ENCODE measurements at regions not wholly inside any gene's neighbourhood (a gene's known extent, or its start where the extent isn't known, plus 50 kb on each side); places are given as distances from the start of the nearest gene placed in this dataset.
"Not testable (repeated sequence)": the region's sequence is repeated elsewhere in the genome, so short reads cannot be mapped to it uniquely, and the experiment has no call there.

DNA sequence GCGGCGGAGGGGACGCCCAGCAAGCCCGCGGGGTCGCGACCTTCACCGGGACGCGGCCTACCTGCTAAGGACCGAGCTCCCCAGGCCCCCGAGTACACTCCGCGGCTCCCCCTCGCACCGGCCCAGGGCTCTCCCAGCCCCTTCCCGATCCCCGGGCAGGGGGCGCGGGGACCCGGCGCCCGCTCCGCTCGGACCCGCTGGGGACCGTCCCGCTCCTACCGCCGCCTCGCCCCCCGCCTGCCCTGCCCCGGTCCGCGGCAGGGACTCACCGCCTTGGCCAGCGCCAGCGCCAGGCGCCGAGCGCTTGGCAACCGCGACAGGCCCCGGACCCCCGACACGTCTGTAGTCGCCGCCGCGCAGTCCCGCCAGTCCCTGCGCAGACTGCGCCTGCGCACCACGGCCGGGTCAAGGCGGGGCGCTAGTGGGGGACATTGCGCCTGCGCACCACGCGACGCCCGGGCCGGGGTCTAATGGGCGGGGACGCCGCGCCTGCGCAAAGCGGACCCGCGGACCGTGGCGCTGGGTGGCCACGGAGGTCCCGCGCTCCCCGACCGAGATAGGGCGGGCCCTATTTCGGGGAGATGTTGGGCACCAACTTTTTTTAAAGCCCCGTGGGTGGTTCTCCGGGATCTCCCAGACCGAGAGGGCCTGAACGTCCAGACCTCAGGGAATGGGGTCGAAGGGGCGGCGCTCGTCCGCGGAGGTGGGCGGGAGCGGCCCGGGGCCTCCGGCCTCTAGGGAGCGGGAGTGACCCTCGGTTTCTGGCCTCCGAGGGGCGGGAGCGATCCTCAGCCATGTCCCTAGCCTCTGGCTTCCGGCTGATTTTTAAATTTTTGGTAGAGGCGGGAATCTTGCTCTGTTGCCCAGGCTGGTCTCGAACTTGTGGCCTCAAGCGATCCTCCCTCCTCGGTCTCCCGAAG is 81.8 kb upstream of the TNK2 start:
- peak; percentile 94 for ATAC-seq
- TF ChIP-seq POLR2A (IDR thresholded peaks at IDR 0.05): peak; percentile 22 to 67 (median 51)
- TF ChIP-seq CTCF (IDR thresholded peaks at IDR 0.05): peak in 1 of 7 experiments; percentile 26
- H3K36me3 ChIP-seq (replicated peaks in 1 of 2; ENCODE audit: insufficient read depth in 1 of 2, low read depth in 2 of 2); H3K4me1 ChIP-seq; H3K9me3 ChIP-seq; H3K27me3 ChIP-seq; intact Hi-C loops (cut with DNase I): not testable (repeated sequence)
- H3K27ac ChIP-seq: peak overlapping the region; percentile 58 to 88 (median 82)
- peak overlapping the region; percentile 66 to 93 for H3K4me3 ChIP-seq
- DNase-seq: peak; percentile 90 to 95 (median 92)
- 1 to 3% methylated on average over 14 to 77 of the region's 107 CpGs for WGBS, 2 donors

- H3K27ac ChIP-seq: peak overlapping the region in 3 of 4 donors; percentile 80 to 88 (median 85)
- DNase-seq: peak; percentile 39 to 64 (median 50)
- H3K36me3 ChIP-seq (replicated peaks in 1 of 2; ENCODE audit: insufficient read depth in 1 of 2, low read depth in 2 of 2); H3K4me1 ChIP-seq; H3K9me3 ChIP-seq; intact Hi-C loops (cut with DNase I); H3K27me3 ChIP-seq: not testable (repeated sequence)
- WGBS, 2 donors: 0% methylated on average over 1 of the region's 46 CpGs; no CpG with 5 or more reads in 1 of the 2 donors
- peak overlapping the region; percentile 66 to 93 for H3K4me3 ChIP-seq
- ATAC-seq: peak; percentile 77
These were observed 81.0 kb upstream of the TNK2 start for GRCh38 chr3:195989197-195989920.

DNA sequence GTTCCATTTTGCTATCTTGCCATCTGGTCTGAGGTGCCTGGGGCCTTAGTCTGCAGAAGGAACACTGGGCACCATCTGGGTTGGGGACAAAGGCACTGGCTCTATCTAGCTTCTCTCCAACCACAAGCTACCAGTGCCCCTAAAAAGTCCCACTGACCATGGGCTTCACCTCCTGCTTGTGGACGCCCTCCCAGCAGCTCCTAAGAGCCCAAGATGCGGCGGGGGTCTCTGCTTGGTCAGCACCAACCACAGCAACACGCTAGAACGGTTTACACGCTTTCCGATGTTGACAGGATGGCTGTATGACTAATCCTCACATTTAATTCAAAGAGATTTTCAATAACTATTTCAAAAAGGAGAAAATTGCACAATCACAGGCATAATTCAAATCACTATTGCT is 80.4 kb upstream of the TNK2 start:
- ATAC-seq; H3K4me1 ChIP-seq; intact Hi-C loops (cut with DNase I); DNase-seq; H3K36me3 ChIP-seq (replicated peaks in 1 of 2; ENCODE audit: insufficient read depth in 1 of 2, low read depth in 2 of 2); H3K4me3 ChIP-seq; H3K27me3 ChIP-seq; H3K27ac ChIP-seq; H3K9me3 ChIP-seq: not testable (repeated sequence)
- WGBS, 2 donors: 48 to 65% methylated on average over 7 of the region's 7 CpGs

DNA sequence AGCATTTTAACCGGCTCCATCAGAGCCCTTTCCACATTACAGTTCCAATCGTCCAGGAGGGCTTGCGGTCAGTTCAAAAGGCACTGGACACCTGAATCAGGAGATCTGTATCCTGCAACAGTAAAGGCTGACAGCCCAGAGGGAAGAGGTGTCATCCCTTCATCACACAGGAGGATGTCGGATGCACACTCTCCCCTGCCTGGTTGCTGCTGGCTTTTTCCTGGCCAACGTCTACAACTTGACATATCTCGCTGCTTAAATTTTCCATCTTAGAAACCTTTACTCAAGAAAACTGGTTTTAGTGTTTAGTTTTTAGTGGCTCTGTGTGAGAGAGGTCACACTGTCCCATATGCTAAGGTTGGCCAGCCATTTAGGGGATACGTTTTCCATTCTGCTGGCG is 78.7 kb upstream of the TNK2 start:
- H3K27me3 ChIP-seq; H3K4me3 ChIP-seq; H3K36me3 ChIP-seq (replicated peaks in 1 of 2; ENCODE audit: insufficient read depth in 1 of 2, low read depth in 2 of 2); H3K9me3 ChIP-seq; ATAC-seq; H3K4me1 ChIP-seq; H3K27ac ChIP-seq; intact Hi-C loops (cut with DNase I); DNase-seq: not testable (repeated sequence)
- 81 to 84% methylated on average over 3 of the region's 8 CpGs for WGBS, 2 donors

DNA sequence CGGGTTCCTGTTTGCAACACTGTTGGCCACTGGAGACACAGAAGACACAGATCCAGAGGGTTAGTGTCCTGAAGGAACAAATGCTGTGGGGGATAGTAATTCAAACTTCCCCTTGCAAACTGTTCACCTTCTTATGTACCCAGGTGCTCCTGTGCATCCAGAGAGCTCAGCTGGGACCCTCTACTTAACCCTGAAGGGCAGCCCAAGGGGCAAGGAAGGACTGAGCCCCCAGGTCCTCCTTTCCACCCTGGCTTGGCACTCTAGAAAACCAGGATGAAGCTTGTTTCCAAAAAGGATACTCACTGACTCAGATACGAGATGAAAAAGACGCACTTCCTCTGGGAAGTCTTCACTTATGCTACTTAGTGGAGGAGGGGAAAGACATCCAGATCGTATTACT is 78.2 kb upstream of the TNK2 start:
- intact Hi-C loops (cut with DNase I); DNase-seq; H3K36me3 ChIP-seq (replicated peaks in 1 of 2; ENCODE audit: insufficient read depth in 1 of 2, low read depth in 2 of 2); H3K27me3 ChIP-seq; H3K27ac ChIP-seq; H3K9me3 ChIP-seq; ATAC-seq; H3K4me3 ChIP-seq; H3K4me1 ChIP-seq: not testable (repeated sequence)
- WGBS, 2 donors: no CpG with 5 or more reads among the region's 4 CpGs

DNA sequence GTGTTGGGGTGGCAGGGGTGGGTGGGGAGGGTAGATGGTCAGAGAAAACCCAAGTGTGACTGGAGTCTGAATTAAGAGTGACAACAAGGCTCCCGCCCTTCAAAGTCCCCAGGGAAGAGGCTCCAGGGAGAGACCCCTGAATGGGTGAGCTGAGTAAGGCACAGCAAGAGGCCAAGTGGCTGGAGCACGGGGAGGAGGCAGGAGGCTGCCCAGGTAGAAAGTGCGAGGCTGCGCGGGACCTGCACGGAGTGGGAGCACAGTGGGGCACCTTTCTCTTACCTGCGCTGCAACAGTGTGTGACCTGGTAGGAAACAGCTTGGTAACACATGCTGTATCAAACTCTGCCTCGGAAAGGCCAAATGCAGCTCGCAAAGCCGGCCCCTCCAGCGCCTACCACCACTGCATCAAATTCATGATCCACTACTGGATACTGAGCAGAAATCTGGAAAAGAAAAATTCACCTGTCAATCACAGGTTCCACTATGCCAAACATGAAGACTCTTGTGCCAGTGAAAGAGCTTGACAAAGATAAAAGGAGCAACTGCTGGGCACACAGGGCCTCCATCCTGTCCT is 77.1 kb upstream of the TNK2 start:
- 85 to 96% methylated on average over 8 to 10 of the region's 11 CpGs for WGBS, 2 donors
- ATAC-seq; H3K9me3 ChIP-seq; H3K4me3 ChIP-seq; DNase-seq; H3K27ac ChIP-seq; H3K4me1 ChIP-seq; H3K27me3 ChIP-seq; intact Hi-C loops (cut with DNase I); H3K36me3 ChIP-seq (replicated peaks in 1 of 2; ENCODE audit: insufficient read depth in 1 of 2, low read depth in 2 of 2): not testable (repeated sequence)

DNA sequence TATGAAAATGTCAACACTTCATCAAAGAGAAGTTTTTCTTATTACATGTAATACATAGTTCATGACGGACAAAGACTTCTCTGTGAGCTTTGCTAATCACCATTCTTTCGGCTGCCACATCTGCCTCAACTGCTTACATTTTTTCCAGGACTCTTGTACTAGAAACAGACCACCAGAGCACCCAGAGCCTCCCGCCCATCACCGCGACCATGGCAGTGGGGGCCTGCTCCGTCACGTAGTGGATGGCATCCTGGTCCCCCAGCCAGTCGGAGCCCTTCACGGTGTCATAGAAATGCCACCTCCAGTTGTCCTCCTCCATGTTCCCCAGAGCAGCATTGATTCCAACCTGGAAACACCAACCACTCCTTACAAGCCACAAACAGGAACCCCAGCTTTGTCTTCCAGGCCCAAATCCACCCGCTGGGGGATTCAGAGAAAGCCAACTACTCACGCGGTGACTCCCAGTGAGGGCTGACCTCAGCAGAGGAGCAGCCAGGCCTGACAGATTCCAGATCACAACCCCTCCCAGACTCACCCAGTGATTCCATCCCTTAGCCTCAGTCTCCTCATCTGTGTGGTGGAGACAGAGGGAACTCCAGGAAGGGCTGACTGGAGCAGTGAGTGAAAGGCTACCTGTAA is 76.2 kb upstream of the TNK2 start:
- ATAC-seq; H3K9me3 ChIP-seq; H3K4me3 ChIP-seq; H3K27ac ChIP-seq; H3K27me3 ChIP-seq; DNase-seq; H3K4me1 ChIP-seq; intact Hi-C loops (cut with DNase I): not testable (repeated sequence)
- 92 to 99% methylated on average over 12 of the region's 12 CpGs for WGBS, 2 donors
- H3K36me3 ChIP-seq (replicated peaks in 1 of 2; ENCODE audit: insufficient read depth in 1 of 2, low read depth in 2 of 2): peaks cover 0 to 13% of the 10 kb centered on the region in 2 donors

- H3K27ac ChIP-seq; H3K4me3 ChIP-seq; H3K9me3 ChIP-seq; H3K27me3 ChIP-seq; intact Hi-C loops (cut with DNase I); ATAC-seq; DNase-seq; H3K4me1 ChIP-seq: not testable (repeated sequence)
- H3K36me3 ChIP-seq (replicated peaks in 1 of 2; ENCODE audit: insufficient read depth in 1 of 2, low read depth in 2 of 2): peaks cover 0 to 13% of the 10 kb centered on the region in 2 donors
- 80 to 90% methylated on average over 15 to 16 of the region's 16 CpGs for WGBS, 2 donors
These were observed 75.5 kb upstream of the TNK2 start for GRCh38 chr3:195983880-195984279.

DNA sequence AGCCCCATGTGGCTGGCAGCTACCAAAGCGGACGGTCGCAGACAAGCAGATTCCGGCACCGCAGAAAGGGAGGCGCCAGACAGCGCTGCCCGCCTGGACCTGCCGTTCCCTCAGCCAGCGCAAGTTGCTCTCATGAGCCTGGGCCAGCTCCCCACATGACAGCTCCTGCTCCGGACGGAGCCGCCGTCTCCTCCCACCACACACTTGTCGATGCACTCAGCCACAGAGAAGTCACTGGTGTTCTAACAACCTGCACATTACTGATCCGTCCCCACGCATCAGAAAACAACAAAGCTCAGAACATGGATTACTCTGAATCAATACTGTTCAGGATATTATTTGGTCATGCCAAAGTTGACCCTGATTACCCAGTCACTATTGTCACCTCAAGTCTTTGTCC is 74.4 kb upstream of the TNK2 start:
- H3K27me3 ChIP-seq; intact Hi-C loops (cut with DNase I); H3K27ac ChIP-seq; H3K4me1 ChIP-seq; H3K9me3 ChIP-seq; ATAC-seq; H3K4me3 ChIP-seq; DNase-seq: not testable (repeated sequence)
- 96% methylated on average over 17 of the region's 17 CpGs for WGBS, 2 donors
- peaks cover 0 to 13% of the 10 kb centered on the region in 2 donors for H3K36me3 ChIP-seq (replicated peaks in 1 of 2; ENCODE audit: insufficient read depth in 1 of 2, low read depth in 2 of 2)

GRCh38 chr3:195981778-195982177 is 73.4 kb upstream of the TNK2 start:
- ATAC-seq; intact Hi-C loops (cut with DNase I); H3K9me3 ChIP-seq; H3K27ac ChIP-seq; DNase-seq; H3K4me1 ChIP-seq; H3K4me3 ChIP-seq; H3K27me3 ChIP-seq: not testable (repeated sequence)
- peaks cover 0 to 13% of the 10 kb centered on the region in 2 donors for H3K36me3 ChIP-seq (replicated peaks in 1 of 2; ENCODE audit: insufficient read depth in 1 of 2, low read depth in 2 of 2)
- WGBS, 2 donors: 67 to 92% methylated on average over 7 of the region's 7 CpGs

Data from body of pancreas (tissue), 4 donors.